ENCODE measurements at regions not wholly inside any gene's neighbourhood (a gene's known extent, or its start where the extent isn't known, plus 50 kb on each side); places are given as distances from the start of the nearest gene placed in this dataset.
"Not testable (repeated sequence)": the region's sequence is repeated elsewhere in the genome, so short reads cannot be mapped to it uniquely, and the experiment has no call there.

DNA sequence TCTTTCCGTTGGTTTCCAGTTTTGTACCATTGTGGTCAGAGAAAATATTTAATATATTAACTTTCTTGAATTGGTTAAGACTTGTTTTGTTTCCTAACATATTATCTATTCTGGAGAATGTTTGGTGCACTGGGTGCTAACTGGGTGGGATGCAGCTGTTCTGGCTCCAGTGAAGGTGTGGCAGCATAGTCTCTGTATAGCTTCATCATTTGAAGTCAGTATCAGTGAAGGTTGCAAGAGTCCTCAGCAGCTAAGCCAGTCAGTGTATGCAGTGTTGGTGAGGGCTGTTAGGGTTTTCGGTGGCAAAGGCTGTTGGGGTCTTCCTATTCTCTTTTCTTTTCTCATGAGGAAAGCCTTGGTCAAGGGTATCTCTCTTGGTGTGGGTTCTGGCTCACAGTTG lies 698.7 kb upstream of the ADGRL4 start:
- intact Hi-C loops (cut with micrococcal nuclease; ENCODE audit: unreplicated experiment) (no loop called here), in situ Hi-C loops (cut with HindIII; ENCODE audit: low pct_unique_long_range_greater_than_20kb, low sequenced_read_pairs) (no loop called here)
- H3K4me3 ChIP-seq (ENCODE audit: low read depth in 2 of 2, low read length in 2 of 2), result no peak overlapping the region
- no TSS peak for BruUV-seq (replicated peaks)
- no peaks in the 10 kb centered on the region for H3K36me3 ChIP-seq (ENCODE audit: control insufficient read depth, insufficient read depth, low read length)
- POLR2A ChIA-PET, result no interaction called here
- CTCF ChIA-PET, result no interaction called here
- H3K4me1 ChIP-seq (ENCODE audit: control insufficient read depth, insufficient read depth, low read length), result no peaks in the 10 kb centered on the region
- no peak overlapping the region for H3K27ac ChIP-seq (ENCODE audit: low read length)
- H3K9me3 ChIP-seq (ENCODE audit: control insufficient read depth, insufficient read depth, low read depth, low read length), result no peaks in the 10 kb centered on the region
- H3K27me3 ChIP-seq (ENCODE audit: control insufficient read depth, insufficient read depth, low read length), result no peaks in the 10 kb centered on the region
- ATAC-seq (no peak), DNase-seq (ENCODE audit: low read depth, low spot score) (no peak)
- TF ChIP-seq SIN3A (IDR thresholded peaks at IDR 0.05; ENCODE audit: borderline replicate concordance, insufficient read depth, low read depth, low read length) (no peak), CTCF (IDR thresholded peaks at IDR 0.05) (no peak), TCF7L2 (IDR thresholded peaks at IDR 0.05; ENCODE audit: low read depth, low read length) (no peak), POLR2AphosphoS5 (IDR thresholded peaks at IDR 0.05; ENCODE audit: low read depth, low read length) (no peak)
- TF ChIP-seq, protein P1, sequence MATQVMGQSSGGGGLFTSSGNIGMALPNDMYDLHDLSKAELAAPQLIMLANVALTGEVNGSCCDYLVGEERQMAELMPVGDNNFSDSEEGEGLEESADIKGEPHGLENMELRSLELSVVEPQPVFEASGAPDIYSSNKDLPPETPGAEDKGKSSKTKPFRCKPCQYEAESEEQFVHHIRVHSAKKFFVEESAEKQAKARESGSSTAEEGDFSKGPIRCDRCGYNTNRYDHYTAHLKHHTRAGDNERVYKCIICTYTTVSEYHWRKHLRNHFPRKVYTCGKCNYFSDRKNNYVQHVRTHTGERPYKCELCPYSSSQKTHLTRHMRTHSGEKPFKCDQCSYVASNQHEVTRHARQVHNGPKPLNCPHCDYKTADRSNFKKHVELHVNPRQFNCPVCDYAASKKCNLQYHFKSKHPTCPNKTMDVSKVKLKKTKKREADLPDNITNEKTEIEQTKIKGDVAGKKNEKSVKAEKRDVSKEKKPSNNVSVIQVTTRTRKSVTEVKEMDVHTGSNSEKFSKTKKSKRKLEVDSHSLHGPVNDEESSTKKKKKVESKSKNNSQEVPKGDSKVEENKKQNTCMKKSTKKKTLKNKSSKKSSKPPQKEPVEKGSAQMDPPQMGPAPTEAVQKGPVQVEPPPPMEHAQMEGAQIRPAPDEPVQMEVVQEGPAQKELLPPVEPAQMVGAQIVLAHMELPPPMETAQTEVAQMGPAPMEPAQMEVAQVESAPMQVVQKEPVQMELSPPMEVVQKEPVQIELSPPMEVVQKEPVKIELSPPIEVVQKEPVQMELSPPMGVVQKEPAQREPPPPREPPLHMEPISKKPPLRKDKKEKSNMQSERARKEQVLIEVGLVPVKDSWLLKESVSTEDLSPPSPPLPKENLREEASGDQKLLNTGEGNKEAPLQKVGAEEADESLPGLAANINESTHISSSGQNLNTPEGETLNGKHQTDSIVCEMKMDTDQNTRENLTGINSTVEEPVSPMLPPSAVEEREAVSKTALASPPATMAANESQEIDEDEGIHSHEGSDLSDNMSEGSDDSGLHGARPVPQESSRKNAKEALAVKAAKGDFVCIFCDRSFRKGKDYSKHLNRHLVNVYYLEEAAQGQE (IDR thresholded peaks at IDR 0.05; ENCODE audit: insufficient read depth in 1 of 2, low read depth in 2 of 2, low read length in 1 of 2), result no peak

DNA sequence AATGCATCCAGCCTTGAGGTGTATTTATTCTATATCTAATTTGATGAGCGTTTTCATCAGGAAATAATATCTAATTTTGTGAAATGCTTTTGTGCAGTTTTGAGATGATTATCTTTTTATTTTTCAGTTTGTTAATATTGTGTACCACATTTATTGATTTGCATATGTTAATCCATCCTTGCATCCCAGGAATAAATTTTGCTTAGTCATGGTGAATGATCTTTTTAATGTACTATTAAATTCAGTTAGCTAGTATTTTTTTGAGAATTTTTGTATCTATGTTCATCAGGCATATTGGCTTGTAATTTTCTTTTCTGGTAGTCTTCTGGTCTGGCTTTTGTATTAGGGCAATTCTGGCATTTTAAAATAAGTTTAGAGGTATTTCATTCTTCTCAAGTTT lies 697.5 kb upstream of the ADGRL4 start:
- in situ Hi-C loops (cut with HindIII; ENCODE audit: low pct_unique_long_range_greater_than_20kb, low sequenced_read_pairs) (no loop called here), intact Hi-C loops (cut with micrococcal nuclease; ENCODE audit: unreplicated experiment) (no loop called here)
- DNase-seq (ENCODE audit: low read depth, low spot score) (no peak), ATAC-seq (no peak)
- TF ChIP-seq, protein P1 (IDR thresholded peaks at IDR 0.05; ENCODE audit: insufficient read depth in 1 of 2, low read depth in 2 of 2, low read length in 1 of 2), result no peak
- TF ChIP-seq POLR2AphosphoS5 (IDR thresholded peaks at IDR 0.05; ENCODE audit: low read depth, low read length), result no peak
- no peak for TF ChIP-seq SIN3A (IDR thresholded peaks at IDR 0.05; ENCODE audit: borderline replicate concordance, insufficient read depth, low read depth, low read length)
- no peak for TF ChIP-seq TCF7L2 (IDR thresholded peaks at IDR 0.05; ENCODE audit: low read depth, low read length)
- TF ChIP-seq CTCF (IDR thresholded peaks at IDR 0.05), result no peak
- BruUV-seq (replicated peaks), result no TSS peak
- no peak overlapping the region for H3K4me3 ChIP-seq (ENCODE audit: low read depth in 2 of 2, low read length in 2 of 2)
- no peaks in the 10 kb centered on the region for H3K4me1 ChIP-seq (ENCODE audit: control insufficient read depth, insufficient read depth, low read length)
- no peak overlapping the region for H3K27ac ChIP-seq (ENCODE audit: low read length)
- H3K27me3 ChIP-seq (ENCODE audit: control insufficient read depth, insufficient read depth, low read length), result no peaks in the 10 kb centered on the region
- no peaks in the 10 kb centered on the region for H3K9me3 ChIP-seq (ENCODE audit: control insufficient read depth, insufficient read depth, low read depth, low read length)
- no peaks in the 10 kb centered on the region for H3K36me3 ChIP-seq (ENCODE audit: control insufficient read depth, insufficient read depth, low read length)
- ChIA-PET POLR2A (no interaction called here), CTCF (no interaction called here)

DNA sequence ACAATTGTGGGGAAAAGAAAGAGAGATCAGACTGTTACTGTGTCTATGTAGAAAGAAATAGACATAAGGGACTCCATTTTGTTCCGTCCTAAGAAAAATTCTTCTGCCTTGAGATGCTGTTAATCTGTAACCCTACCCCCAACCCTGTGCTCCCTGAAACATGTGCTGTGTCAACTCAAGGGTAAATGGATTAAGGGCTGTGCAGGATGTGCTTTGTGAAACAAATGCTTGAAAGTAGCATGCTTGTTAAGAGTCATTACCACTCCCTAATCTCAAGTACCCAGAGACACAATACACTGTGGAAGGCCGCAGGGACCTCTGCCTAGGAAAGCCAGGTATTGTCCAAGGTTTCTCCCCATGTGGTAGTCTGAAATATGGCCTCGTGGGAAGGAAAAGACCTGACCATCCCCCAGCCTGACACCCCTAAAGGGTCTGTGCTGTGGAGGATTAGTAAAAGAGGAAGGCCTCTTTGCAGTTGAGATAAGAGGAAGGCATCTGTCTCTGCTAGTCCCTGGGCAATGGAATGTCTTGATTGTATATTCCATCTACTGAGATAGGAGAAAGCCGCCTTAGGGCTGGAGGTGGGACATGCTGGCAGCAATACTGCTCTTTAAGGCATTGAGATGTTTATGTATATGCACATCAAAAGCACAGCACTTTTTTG lies 695.9 kb upstream of the ADGRL4 start:
- H3K4me3 ChIP-seq (ENCODE audit: low read depth in 2 of 2, low read length in 2 of 2); BruUV-seq (replicated peaks); in situ Hi-C loops (cut with HindIII; ENCODE audit: low pct_unique_long_range_greater_than_20kb, low sequenced_read_pairs); H3K9me3 ChIP-seq (ENCODE audit: control insufficient read depth, insufficient read depth, low read depth, low read length); H3K27me3 ChIP-seq (ENCODE audit: control insufficient read depth, insufficient read depth, low read length); H3K36me3 ChIP-seq (ENCODE audit: control insufficient read depth, insufficient read depth, low read length); H3K27ac ChIP-seq (ENCODE audit: low read length); H3K4me1 ChIP-seq (ENCODE audit: control insufficient read depth, insufficient read depth, low read length); DNase-seq (ENCODE audit: low read depth, low spot score); ATAC-seq; intact Hi-C loops (cut with micrococcal nuclease; ENCODE audit: unreplicated experiment); POLR2A ChIA-PET; CTCF ChIA-PET: not testable (repeated sequence)

Measured in Panc1 (cell line).